HT1080 (cell line): ENCODE measurements at regions not wholly inside any gene's neighbourhood (a gene's known extent, or its start where the extent isn't known, plus 50 kb on each side); places are given as distances from the start of the nearest gene placed in this dataset.

Source experiments
- DNase-seq: peaks from one replicate; pipeline ENCODE4 v3.0.0-alpha.2; 2015; ENCODE audit warnings: low read depth

DNA sequence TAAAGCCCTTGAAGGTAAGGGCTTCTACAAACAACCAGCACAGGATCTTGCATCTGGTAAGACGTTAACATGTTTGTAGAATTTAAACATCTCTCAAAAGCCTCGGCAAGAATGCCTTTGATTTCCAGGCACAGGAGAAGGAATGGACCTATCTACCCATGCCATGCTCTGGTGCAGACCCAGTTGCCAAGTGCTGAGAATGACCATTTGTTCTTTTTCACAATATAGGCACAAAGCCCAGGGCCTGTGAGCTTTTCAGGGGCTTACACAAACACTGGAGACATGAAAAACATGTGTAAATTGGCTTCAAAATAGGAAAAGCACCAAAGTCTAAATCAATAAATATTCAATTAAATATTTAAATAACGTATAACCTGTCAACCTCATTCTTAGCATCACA, 266.9 kb upstream of the TTC14 start:
- DNase-seq = no peak

DNA sequence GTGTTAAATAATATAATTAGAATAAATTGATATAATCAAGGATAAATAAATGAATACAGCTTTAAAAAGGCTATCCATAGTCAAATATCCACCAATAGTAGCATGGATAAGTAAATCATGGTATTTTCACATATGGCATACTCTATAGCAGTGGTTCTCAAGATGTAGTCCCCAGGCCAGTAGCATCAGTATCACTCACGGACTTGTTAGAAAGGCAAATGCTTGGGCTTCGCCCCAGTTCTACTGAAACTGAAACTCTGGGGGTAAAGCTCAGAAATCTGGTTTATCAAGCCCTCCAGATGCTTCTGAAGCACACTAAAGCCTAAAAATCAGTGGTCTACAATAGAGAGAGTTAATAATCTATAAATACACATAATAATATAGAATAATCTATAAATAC, 261.6 kb upstream of the TTC14 start:
- no peak for DNase-seq

DNA sequence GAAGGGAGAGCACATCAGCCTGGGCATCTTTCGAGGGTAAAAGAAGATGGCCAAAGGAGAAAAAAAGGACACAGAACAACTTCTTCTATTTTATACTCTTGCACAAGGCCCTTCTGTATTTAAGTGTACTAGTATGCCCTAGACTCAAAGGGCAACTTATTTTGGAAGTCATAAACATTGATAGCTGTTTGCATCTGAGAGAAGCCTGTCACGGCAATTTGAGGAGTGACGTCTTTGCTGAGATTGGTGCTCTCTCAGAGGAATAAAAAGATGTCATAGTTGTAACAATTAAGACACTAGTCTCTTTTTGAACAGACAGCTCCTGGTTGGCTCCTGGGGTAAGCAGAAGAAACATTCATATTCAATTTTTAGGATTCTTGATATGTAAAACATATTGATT, 260.4 kb upstream of the TTC14 start:
- no peak for DNase-seq

- no peak for DNase-seq
Measured at GRCh38 chr3:180351601-180352000, 250.4 kb upstream of the TTC14 start.

GRCh38 chr3:180352261-180352660, 249.7 kb upstream of the TTC14 start:
- DNase-seq = no peak

DNA sequence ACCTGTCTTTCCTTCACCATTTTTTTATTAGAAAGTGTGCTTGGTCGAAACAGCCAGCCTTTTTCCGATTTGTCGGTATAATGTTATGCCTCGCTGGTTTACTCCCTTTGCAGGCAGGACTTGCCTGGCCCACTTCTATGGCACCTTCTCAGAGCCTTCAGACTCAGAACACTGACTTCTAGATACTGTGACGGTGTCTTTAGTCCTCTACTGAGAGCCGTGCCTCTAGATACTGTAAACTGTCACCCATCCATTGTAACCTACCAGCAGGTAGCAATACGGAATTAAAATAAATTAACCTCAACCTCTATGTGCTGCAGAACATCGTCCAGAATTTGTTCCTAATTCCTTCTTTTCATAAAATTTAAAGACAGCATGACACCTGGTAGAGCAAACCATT, 247.7 kb upstream of the TTC14 start:
- no peak for DNase-seq

GRCh38 chr3:180358179-180358578, 243.8 kb upstream of the TTC14 start:
- peak; percentile 84 for DNase-seq

GRCh38 chr3:180359061-180359952, 242.7 kb upstream of the TTC14 start:
- no peak for DNase-seq

DNA sequence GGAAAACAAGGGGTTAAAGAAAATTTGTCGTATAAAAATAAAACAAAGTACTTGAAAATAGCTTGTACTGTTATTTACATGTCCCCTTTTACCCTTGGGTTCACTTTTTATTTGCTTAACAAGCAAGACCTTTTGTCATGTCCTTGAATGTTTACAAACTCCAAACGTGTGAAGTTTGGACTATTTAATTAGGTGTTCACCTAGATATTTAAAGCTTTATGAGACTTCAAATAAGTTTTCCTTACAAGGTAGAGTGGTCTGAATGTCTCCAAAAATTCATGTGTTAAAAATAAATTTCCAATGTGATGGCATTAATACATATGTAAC, 242.0 kb upstream of the TTC14 start:
- no peak for DNase-seq

DNA sequence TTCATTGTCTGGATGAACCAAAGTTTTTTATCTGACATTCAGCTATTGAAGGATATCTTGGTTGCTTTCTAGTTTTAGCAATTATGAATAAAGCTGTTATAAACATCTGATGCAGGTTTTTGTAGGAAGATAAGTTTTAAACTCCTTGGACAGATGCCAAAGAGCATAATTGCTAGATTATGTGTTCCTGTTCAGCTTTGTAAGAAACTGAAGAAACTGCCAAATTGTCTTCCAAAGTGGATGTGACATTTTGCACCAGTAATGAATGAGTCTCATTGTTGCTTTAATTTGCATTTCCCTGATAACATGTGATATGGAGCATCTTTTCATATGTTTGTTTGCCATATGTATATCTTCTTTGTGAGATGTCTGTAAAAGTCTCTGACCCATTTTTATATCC, 239.9 kb upstream of the TTC14 start:
- no peak for DNase-seq

DNA sequence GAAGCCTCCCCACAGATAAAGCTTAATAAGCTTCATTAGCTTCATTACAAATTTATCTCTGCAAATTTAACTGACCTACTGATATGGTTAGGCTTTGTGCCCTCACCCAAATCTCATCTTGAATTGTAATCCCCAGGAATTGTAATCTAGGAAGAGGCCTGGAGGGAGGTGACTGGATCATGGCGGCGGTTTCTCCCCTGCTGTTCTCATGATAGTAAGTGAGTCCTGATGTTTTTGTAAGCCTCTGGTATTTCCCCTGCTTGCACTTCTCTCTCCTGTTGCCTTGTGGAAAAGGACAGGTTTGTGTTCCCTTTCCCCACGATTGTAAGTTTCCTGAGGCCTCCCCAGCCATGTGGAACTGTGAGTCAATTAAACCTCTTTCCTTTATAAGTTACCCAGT, 226.1 kb upstream of the TTC14 start:
- no peak for DNase-seq

GRCh38 chr3:180378496-180378895, 223.5 kb upstream of the TTC14 start:
- DNase-seq = no peak

- DNase-seq = no peak
Measured at GRCh38 chr3:180382638-180383180, 219.3 kb upstream of the TTC14 start.

- peak; percentile 62 for DNase-seq
Measured at GRCh38 chr3:180383332-180384020, 218.5 kb upstream of the TTC14 start.

- no peak for DNase-seq
Measured at GRCh38 chr3:180390313-180390712, 211.7 kb upstream of the TTC14 start.

GRCh38 chr3:180391001-180391400, 211.0 kb upstream of the TTC14 start:
- DNase-seq = no peak

DNA sequence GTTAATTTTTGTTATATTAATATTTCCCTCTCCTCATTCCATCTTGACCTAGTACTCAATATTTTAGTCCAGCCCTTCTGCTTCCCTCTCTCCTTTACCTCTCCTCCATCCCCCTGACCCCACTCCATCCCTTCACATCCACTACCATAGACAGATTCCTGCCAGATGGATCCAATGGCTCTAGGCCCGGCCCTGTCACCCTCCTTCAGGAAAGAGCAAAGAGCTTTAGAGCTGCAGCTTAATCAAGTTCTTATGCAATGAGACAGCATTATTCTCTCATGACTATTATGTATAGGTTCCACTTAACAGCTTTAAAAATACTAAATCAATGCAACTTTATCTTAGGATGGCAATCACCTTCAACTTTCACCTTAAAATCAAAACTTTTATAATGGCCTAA, 200.7 kb upstream of the TTC14 start:
- no peak for DNase-seq

DNA sequence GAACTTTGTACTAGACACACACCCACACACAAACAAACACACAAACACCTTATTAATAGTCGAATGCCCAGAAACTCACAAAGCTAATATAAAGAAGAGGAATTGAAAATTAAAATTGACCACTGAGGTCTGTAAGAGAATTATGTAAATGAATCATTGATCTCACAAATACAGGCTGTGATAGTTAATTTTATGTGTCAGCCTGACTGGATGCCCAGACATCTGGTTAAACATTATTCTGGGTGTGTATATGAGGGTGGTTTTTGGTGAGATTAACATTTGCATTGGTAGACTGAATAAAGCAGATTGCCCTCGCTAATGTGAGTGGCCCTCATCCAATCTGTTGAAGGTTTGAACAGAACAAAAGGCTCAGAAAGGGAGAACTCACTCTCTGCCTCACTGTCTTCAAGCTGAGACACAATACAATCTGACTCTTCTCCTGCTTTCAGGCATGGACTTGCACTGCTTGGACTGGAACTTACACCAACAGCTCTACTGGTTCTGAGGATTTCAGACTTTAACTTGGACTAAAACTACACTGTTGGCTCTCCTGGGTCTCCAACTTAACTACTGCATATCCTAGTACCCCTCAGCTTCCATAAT, 199.4 kb upstream of the TTC14 start:
- DNase-seq = no peak

DNA sequence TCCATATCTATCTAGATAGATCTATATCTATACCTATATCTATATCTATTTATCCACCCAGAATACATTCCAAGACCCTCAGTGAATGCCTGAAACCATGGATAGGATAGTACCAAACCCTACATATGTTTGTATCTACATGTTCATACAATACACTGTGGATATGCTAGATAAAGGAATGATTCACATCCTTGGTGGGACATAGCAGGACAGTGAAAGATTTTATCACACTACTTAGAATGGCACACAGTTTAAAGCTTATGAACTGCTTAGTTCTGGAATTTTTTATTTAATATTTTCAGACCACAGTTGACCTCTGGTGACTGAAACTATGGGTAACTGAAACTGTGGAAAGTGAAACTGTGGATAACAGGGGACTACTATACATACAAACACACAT, 198.8 kb upstream of the TTC14 start:
- no peak for DNase-seq

- peak; percentile 94 for DNase-seq
Measured at GRCh38 chr3:180408654-180409053, 193.3 kb upstream of the TTC14 start.

DNA sequence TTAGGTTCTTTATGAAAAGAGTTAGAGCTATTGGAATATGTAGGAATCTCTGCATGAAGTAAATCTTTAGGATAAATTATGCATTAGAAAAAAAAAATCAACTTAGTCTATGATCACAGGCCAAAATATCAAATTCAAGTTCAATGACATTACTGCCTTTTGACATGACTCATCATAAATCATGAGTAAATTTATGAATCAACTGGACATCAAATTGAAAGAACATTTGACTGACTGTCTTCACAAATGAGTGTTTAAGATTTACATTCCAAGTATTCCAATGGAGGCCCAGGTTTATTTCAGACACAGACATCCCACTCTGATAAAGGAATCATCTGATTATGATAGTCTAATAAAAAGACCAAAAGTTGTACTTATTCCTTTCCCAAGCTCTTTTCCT, 192.8 kb upstream of the TTC14 start:
- peak; percentile 66 for DNase-seq

DNA sequence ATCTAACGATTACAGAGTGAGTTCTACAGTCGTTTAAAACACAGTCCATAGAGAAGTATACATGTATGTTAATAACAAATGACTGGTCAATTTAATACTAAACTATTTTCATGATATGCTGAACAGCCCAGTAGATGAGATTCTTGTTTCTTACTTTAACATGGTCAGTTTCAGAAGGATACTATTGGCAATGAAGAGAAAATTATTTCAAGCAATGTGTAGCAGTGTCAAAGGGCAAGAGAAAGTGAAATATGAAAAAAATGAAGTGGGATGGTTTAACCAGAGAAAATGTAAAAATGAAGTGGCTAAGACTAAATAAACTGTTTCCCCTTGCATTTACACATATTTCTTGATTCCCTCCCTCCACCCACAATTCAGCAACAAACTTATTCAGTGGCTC, 192.1 kb upstream of the TTC14 start:
- DNase-seq = no peak
